NCI-H2029 treated with DMSO at 0.1 percent for 48 hours (cell line): ENCODE measurements at regions not wholly inside any gene's neighbourhood (a gene's known extent, or its start where the extent isn't known, plus 50 kb on each side); places are given as distances from the start of the nearest gene placed in this dataset.

Experiments used
- DNase-seq: peaks from one replicate; lab custom pipeline; 2025; lab: John Stamatoyannopoulos, UW

DNA sequence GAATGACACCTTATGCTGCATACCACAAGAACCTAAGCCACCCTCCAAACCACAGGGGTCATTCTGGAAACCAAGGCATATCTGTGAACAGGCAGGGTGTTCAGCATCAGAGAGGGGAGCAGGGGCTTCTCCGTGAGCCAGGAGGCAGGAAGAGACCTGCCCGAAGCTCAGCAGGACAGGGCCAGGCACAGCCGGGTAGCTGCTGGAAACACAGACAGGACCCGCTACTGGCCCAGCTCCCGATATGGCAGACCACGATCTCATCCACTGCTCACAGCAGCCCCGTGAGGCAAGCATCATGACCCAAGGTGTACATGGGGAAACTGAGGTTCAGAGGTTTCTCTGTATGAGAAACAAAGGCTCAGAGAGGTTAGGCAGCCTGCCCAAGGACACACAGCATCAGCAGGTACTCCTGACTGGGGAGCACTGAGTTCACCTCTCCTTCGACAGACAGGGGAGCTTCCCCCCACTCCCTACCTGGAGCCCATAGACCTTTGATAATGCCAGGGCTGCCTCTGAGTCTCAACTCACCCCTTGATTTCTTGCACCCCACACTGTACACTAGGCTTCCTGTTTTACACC lies 317.7 kb downstream of the MATN1 start:
- DNase-seq = no peak

DNA sequence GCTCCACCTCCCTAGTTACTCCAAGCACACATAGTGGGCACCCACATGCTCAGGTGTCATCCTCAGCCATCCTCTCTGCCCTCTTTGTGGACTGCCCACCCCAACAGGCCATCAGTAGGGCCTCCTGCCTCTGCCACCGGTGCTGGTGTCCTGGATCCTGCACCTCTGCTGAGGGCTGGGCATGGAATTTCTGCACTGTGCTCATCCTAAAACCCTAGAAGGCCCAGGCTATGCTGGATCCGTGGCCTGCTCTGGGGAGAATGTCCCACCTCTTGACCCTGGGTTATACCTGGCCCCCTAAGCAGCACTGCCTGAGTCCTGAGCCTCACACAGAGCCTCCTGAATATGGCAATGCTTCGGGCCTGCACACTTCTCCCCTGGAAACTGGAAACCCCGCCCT lies 318.3 kb downstream of the MATN1 start:
- DNase-seq = no peak

DNA sequence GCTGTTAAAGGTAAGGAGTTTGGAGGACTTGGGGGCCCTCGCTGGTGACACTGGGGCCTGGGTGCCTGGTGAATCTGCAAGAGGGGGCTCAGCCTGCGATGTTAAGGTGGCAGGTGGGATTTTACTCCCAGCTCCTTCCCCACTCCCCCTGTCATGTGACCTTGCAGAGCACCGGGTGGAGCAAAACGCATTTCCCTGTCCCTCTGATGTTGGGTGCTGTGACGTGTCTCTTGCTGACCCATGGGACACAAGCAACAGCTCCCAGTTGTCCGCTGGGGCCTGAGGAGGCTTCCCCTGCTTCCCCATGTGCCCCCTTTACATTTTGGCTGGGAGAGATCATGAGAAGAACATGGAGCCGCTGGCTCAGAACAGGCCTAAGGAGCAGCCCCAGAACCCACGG lies 319.0 kb downstream of the MATN1 start:
- no peak for DNase-seq

- DNase-seq = no peak
Observed at GRCh38 chr1:30403726-30404125, 319.7 kb downstream of the MATN1 start.

- DNase-seq = no peak
Observed at GRCh38 chr1:30403061-30403645, 320.2 kb downstream of the MATN1 start.

DNA sequence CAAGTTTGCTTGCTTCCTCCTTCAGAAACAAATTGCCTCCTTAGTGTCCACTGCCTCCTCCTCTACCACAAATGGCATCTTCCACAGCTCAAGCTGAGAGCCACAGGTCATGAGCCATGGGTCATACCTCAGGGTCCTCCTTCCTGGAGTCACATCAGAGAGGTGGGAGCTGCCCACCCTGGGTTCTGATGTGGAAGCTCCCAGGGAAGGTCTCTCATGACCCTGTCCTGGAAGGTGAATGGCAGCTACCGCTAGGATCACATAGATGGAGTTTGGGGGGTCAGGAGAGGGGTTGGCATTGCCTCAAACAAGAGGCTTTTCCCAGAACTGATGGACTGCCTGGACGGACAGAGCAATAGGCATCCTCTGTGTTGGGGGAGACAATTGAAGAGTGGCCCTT lies 321.4 kb downstream of the MATN1 start:
- DNase-seq = no peak

- no peak for DNase-seq
Observed at GRCh38 chr1:30400507-30400906, 322.9 kb downstream of the MATN1 start.

DNA sequence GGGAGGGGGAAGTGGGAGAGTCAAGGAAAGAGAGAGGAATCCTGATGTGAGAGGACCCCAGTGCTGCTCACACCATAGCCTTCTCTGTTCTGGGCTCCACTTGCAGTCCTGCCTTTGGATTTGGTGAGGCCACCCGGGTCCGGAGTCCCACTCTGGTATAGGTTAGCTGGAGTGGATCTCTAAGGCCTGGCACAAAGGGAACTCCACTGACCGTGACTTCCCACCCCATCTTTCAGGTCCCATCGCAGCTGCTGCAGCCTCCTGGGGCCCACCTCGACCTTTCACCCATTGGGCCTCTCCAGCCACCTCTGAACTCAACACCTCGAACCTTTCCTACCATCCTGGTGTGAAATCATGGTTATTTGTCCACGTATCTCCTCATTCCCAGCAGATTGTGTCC lies 324.4 kb downstream of the MATN1 start:
- DNase-seq = no peak

- no peak for DNase-seq
Observed at GRCh38 chr1:30397576-30397975, 325.8 kb downstream of the MATN1 start.

- DNase-seq = no peak
Observed at GRCh38 chr1:30395631-30396030, 327.8 kb downstream of the MATN1 start.

- DNase-seq = no peak
Observed at GRCh38 chr1:30388386-30388785, 335.0 kb downstream of the MATN1 start.

DNA sequence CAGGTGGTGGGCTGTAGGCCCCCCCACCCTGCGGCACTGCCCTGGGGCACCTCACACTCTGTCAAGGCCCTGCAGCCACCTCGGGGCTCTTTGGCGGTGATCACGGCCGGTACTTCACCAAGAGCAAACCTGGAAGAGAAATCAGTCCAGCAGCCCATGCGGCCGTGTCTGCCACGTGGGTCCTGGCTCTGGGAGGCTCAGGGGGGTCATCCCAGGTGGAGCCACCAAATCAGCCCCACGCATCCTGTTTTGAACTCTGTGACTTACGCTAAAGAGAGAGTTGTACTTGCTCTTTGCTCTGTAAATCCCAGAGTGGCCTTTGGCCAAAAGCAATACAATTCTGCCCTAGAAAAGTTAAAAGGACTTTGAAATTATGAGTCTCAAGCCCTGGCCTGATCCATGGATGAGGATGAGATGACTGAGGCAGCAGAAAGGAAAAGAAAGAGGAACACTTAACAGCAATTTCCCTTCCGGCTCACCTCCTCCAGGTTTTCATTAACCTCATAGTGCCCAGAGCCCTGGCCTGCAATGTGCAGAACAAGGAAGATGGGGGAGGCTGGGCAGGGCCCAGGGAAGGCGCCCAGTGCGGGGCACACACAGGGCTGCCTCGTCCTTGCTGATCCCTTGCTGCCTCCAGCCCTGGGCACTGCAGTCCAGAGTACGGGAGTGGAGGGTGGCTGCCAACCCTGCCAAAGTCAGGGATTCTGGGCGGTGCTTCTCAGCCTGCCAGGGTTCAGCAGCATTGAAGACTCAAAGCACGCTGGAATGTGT lies 337.0 kb downstream of the MATN1 start:
- no peak for DNase-seq

- no peak for DNase-seq
Observed at GRCh38 chr1:30385246-30385995, 338.0 kb downstream of the MATN1 start.

DNA sequence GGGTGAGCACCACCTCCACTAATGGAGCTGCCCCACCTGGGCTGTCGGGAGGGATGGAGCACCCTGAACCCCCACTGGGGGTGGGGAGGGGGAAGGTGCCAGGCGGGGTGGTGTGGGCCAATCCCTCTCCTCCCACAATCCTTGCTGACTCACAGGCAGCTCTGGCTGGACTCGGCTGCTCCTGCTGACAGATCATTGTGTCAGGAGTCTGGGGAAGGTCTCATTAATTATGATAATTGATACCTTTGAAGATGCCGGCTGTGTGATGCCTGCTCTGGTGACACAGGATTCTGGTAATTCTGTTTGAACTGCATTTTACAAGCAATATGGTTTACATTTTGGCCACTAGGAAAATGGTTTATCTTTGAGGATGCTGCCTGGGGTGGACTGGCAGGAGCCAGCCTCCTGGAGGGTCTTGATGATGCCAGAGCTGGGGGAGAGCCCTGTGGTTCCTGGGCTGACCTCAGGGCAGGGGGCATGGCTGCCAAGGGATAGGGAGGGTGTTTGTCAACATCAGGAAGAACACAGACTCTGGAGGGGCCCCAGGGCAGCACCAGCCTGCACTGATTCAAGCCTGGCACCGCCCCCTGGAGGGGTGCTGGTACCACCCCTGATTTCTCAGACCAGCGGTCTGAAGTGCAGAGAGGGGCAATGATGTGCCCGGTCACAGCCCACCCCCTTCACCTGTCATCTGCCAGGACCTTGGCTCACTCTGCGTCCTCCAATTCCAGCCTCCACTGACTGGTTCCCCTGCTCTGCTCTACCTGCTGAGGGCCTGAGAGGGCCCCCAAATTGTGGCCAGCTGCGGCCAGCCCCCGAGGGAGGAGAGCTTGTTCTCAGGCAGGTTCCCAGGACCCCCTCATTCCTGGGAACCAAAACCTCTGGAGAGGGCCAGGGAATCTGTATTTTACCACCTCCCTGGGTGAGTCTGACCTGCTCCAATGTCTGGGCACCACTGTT lies 338.8 kb downstream of the MATN1 start:
- no peak for DNase-seq

GRCh38 chr1:30383221-30383711 lies 340.1 kb downstream of the MATN1 start:
- DNase-seq = no peak

- DNase-seq = no peak
Observed at GRCh38 chr1:30382496-30382895, 340.9 kb downstream of the MATN1 start.

- no peak for DNase-seq
Observed at GRCh38 chr1:30381671-30382365, 341.6 kb downstream of the MATN1 start.

GRCh38 chr1:30381266-30381665 lies 342.1 kb downstream of the MATN1 start:
- DNase-seq = no peak

GRCh38 chr1:30380625-30380984 lies 342.8 kb downstream of the MATN1 start:
- no peak for DNase-seq

DNA sequence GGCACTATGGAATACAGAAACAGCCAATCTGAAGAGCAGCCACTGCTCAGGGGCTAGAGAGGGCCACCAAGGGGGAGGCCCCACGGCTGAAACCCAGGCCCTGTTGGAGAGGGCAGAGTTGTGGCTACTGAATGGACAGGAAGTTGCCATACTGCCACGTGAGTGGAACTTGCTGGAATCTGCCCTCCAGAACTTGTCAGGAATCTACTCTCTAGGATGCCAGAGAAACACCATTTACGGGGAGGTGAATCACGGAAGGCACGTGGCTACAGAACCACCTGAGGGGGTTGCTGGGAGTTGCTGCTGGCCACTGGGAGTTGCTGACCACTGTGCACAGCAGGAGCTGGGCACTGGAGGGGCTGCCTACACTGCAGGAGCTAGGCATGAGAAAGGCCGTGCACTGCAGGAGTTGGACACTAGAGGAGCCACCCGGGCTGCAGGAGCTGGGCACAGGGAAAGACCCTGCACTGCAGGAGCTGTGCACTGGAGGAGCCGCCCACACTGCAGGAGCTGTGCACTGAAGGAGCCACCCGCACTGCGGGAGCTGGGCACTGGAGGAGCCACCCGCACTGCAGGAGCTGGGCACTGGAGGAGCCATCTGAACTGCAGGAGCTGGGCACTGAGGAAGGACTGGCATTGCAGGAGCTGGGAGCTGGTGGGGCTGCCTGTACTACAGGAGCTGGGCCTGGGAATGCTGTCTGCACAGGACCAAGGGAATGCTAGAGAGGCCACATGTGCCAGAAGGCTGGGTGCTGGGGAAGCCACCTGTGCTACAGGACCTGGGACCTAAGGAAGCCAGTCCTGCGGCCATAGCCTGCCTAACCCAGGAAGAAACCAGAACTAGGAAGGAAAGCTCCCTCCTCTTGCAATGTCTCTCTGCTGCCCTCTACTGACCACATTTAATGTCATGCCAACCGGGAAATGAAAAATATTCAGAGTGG lies 343.4 kb downstream of the MATN1 start:
- peak; percentile 86 for DNase-seq
